GM18858 (cell line): ENCODE measurements at regions not wholly inside any gene's neighbourhood (a gene's known extent, or its start where the extent isn't known, plus 50 kb on each side); places are given as distances from the start of the nearest gene placed in this dataset.
"Not testable (repeated sequence)": the region's sequence is repeated elsewhere in the genome, so short reads cannot be mapped to it uniquely, and the experiment has no call there.

Experiments used
- ATAC-seq: cut with Tn5 transposase; IDR thresholded peaks from one replicate; pipeline ENCODE4 v1.9.1; 2021; ENCODE audit not compliant: unreplicated experiment

GRCh38 chr18:55764386-55764785, 176.4 kb upstream of the TCF4 start:
- no peak for ATAC-seq

- no peak for ATAC-seq
Measured at GRCh38 chr18:55763805-55764204, 175.8 kb upstream of the TCF4 start.

GRCh38 chr18:55763298-55763697, 175.3 kb upstream of the TCF4 start:
- ATAC-seq: no peak

GRCh38 chr18:55762424-55762823, 174.4 kb upstream of the TCF4 start:
- no peak for ATAC-seq

GRCh38 chr18:55753643-55754263, 165.8 kb upstream of the TCF4 start:
- no peak for ATAC-seq

- no peak for ATAC-seq
Measured at GRCh38 chr18:55751476-55751875, 163.5 kb upstream of the TCF4 start.

- ATAC-seq: no peak
Measured at GRCh38 chr18:55748227-55748738, 160.3 kb upstream of the TCF4 start.

GRCh38 chr18:55744206-55744605, 156.2 kb upstream of the TCF4 start:
- no peak for ATAC-seq

GRCh38 chr18:55743736-55744135, 155.7 kb upstream of the TCF4 start:
- ATAC-seq: no peak

- no peak for ATAC-seq
Measured at GRCh38 chr18:55743133-55743532, 155.1 kb upstream of the TCF4 start.

GRCh38 chr18:55739488-55739887, 151.5 kb upstream of the TCF4 start:
- ATAC-seq: no peak

- ATAC-seq: no peak
Measured at GRCh38 chr18:55738483-55739114, 150.6 kb upstream of the TCF4 start.

GRCh38 chr18:55737781-55738468, 149.9 kb upstream of the TCF4 start:
- ATAC-seq: no peak

GRCh38 chr18:55737266-55737665, 149.3 kb upstream of the TCF4 start:
- ATAC-seq: no peak

- ATAC-seq: no peak
Measured at GRCh38 chr18:55735969-55736368, 148.0 kb upstream of the TCF4 start.

GRCh38 chr18:55735199-55735855, 147.3 kb upstream of the TCF4 start:
- no peak for ATAC-seq

- ATAC-seq: no peak
Measured at GRCh38 chr18:55732227-55733106, 144.5 kb upstream of the TCF4 start.

GRCh38 chr18:55731594-55732042, 143.6 kb upstream of the TCF4 start:
- peak; percentile 56 for ATAC-seq

- ATAC-seq: not testable (repeated sequence)
Measured at GRCh38 chr18:55721006-55721405, 133.0 kb upstream of the TCF4 start.

GRCh38 chr18:55713707-55714106, 125.7 kb upstream of the TCF4 start:
- ATAC-seq: no peak

- ATAC-seq: no peak
Measured at GRCh38 chr18:55706898-55707297, 118.9 kb upstream of the TCF4 start.
